H9 (cell line): ENCODE measurements at regions not wholly inside any gene's neighbourhood (a gene's known extent, or its start where the extent isn't known, plus 50 kb on each side); places are given as distances from the start of the nearest gene placed in this dataset.

Experiments used
- DNase-seq: peaks from one replicate; pipeline ENCODE4 v3.0.0-alpha.2; 2017
- H2AFZ ChIP-seq: one replicate; pipeline ENCODE4 v1.6.1; 2013; ENCODE audit warnings: mild to moderate bottlenecking, low read length, control low read depth, moderate library complexity
- H2AK5ac ChIP-seq: 2 replicates; pipeline ENCODE4 v1.6.1; 2013; ENCODE audit warnings: low read length, control low read depth, mixed read lengths; ENCODE audit not compliant: insufficient read length
- H2BK120ac ChIP-seq: one replicate; pipeline ENCODE4 v1.6.1; 2013; ENCODE audit warnings: low read depth, mild to moderate bottlenecking, low read length, control low read depth, inconsistent platforms; ENCODE audit not compliant: poor library complexity, severe bottlenecking
- H2BK12ac ChIP-seq: 2 replicates; pipeline ENCODE4 v1.6.1; 2013; ENCODE audit warnings: low read length, control low read depth, mixed read lengths, low read depth; ENCODE audit not compliant: insufficient read length
- H2BK15ac ChIP-seq: 2 replicates; pipeline ENCODE4 v1.6.1; 2013; ENCODE audit warnings: low read depth, low read length, control low read depth
- H2BK20ac ChIP-seq: one replicate; pipeline ENCODE4 v1.6.1; 2013; ENCODE audit warnings: low read depth, mild to moderate bottlenecking, low read length, control low read depth, inconsistent platforms; ENCODE audit not compliant: poor library complexity, severe bottlenecking
- H2BK5ac ChIP-seq: 2 replicates; pipeline ENCODE4 v1.6.1; 2013; ENCODE audit warnings: low read length, control low read depth, mixed read lengths; ENCODE audit not compliant: insufficient read length
- H3K14ac ChIP-seq: 2 replicates; pipeline ENCODE4 v1.6.1; 2013; ENCODE audit warnings: low read length, control low read depth; ENCODE audit not compliant: insufficient read depth
- H3K18ac ChIP-seq: 2 replicates; pipeline ENCODE4 v1.6.1; 2013; ENCODE audit warnings: low read depth, mild to moderate bottlenecking, mixed read lengths, low read length, control low read depth; ENCODE audit not compliant: insufficient read length
- H3K23ac ChIP-seq: 2 replicates; pipeline ENCODE4 v1.6.1; 2013; ENCODE audit warnings: low read length, control low read depth, mixed read lengths, low read depth; ENCODE audit not compliant: insufficient read length
- H3K23me2 ChIP-seq: 2 replicates; pipeline ENCODE4 v1.6.1; 2013; ENCODE audit warnings: low read depth, mild to moderate bottlenecking, mixed read lengths, low read length, control low read depth; ENCODE audit not compliant: insufficient read length, poor library complexity, severe bottlenecking
- H3K27ac ChIP-seq: 2 replicates; pipeline ENCODE4 v1.5.1; 2013; ENCODE audit warnings: low read length, control low read depth, mixed read lengths, low read depth; ENCODE audit not compliant: insufficient read length
- H3K27me3 ChIP-seq: 2 replicates; pipeline ENCODE4 v1.6.1; 2013; ENCODE audit warnings: low read length, control low read depth, inconsistent platforms; ENCODE audit not compliant: insufficient read depth
- H3K4ac ChIP-seq: 2 replicates; pipeline ENCODE4 v1.6.1; 2013; ENCODE audit warnings: low read depth, mild to moderate bottlenecking, control low read depth, inconsistent platforms, low read length, moderate library complexity
- H3K4me1 ChIP-seq: 2 replicates; pipeline ENCODE4 v1.6.1; 2013; ENCODE audit warnings: low read length, control low read depth, inconsistent platforms; ENCODE audit not compliant: insufficient read depth
- H3K4me2 ChIP-seq: 2 replicates; pipeline ENCODE4 v1.6.1; 2013; ENCODE audit warnings: low read length, control low read depth, mixed read lengths; ENCODE audit not compliant: insufficient read length, insufficient read depth
- H3K56ac ChIP-seq: 2 replicates; pipeline ENCODE4 v1.6.1; 2013; ENCODE audit warnings: low read depth, mild to moderate bottlenecking, mixed read lengths, low read length, control low read depth; ENCODE audit not compliant: insufficient read length
- H3K79me1 ChIP-seq: 2 replicates; pipeline ENCODE4 v1.6.1; 2013; ENCODE audit warnings: low read depth, mild to moderate bottlenecking, moderate library complexity, low read length, control low read depth, inconsistent platforms; ENCODE audit not compliant: insufficient read depth, poor library complexity, severe bottlenecking
- H3K79me2 ChIP-seq: 2 replicates; pipeline ENCODE4 v1.6.1; 2013; ENCODE audit warnings: low read length, control low read depth, inconsistent platforms; ENCODE audit not compliant: insufficient read depth
- H3K9ac ChIP-seq: 2 replicates; pipeline ENCODE4 v1.6.1; 2013; ENCODE audit warnings: low read length, control low read depth, mixed read lengths; ENCODE audit not compliant: insufficient read length; ENCODE audit errors: extremely low read depth
- H3K9me3 ChIP-seq: one replicate; pipeline ENCODE4 v1.6.1; 2013; ENCODE audit warnings: low read depth, low read length, inconsistent platforms; ENCODE audit not compliant: control insufficient read depth
- H3T11ph ChIP-seq: one replicate; pipeline ENCODE4 v1.6.1; 2013; ENCODE audit warnings: mild to moderate bottlenecking, low read length, control low read depth, inconsistent platforms
- H4K20me1 ChIP-seq: one replicate; pipeline ENCODE4 v1.6.1; 2013; ENCODE audit not compliant: control insufficient read depth, insufficient read length, insufficient read depth
- H4K5ac ChIP-seq: 2 replicates; pipeline ENCODE4 v1.6.1; 2013; ENCODE audit warnings: low read depth, mild to moderate bottlenecking, mixed read lengths, low read length, control low read depth; ENCODE audit not compliant: insufficient read length
- H4K8ac ChIP-seq: replicated peaks from 2 replicates; pipeline ENCODE4 v1.6.1; 2013; ENCODE audit warnings: low read length, control low read depth, mixed read lengths, low read depth; ENCODE audit not compliant: insufficient read length
- H4K91ac ChIP-seq: 2 replicates; pipeline ENCODE4 v1.6.1; 2013; ENCODE audit warnings: low read depth, mild to moderate bottlenecking, moderate library complexity, mixed read lengths, low read length, control low read depth; ENCODE audit not compliant: insufficient read length
- H3K27ac Mint-ChIP-seq, 3 experiments: 2 replicates in 2 of 3; 3 replicates in 1 of 3; pipeline ENCODE4 v1.8.0; 2020 to 2021; ENCODE audit warnings: mixed read lengths in 3 of 3, mild to moderate bottlenecking in 1 of 3, moderate library complexity in 1 of 3
- H3K27me3 Mint-ChIP-seq: 2 replicates; pipeline ENCODE4 v1.8.0; 2021; ENCODE audit warnings: low read depth, mild to moderate bottlenecking, moderate library complexity, mixed read lengths
- H3K36me3 Mint-ChIP-seq, 3 experiments: 2 replicates in 2 of 3; 3 replicates in 1 of 3; pipeline ENCODE4 v1.8.0; 2020 to 2021; ENCODE audit warnings: low read depth in 3 of 3, mixed read lengths in 3 of 3; ENCODE audit not compliant: insufficient read depth in 1 of 3
- H3K4me1 Mint-ChIP-seq, 2 experiments: 2 replicates each; pipeline ENCODE4 v1.8.0; 2020; ENCODE audit warnings: mixed read lengths in 2 of 2
- H3K4me3 Mint-ChIP-seq, 2 experiments: 2 replicates in 1 of 2; 3 replicates in 1 of 2; pipeline ENCODE4 v1.8.0; 2020 to 2021; ENCODE audit warnings: mild to moderate bottlenecking in 2 of 2, mixed read lengths in 2 of 2, moderate library complexity in 1 of 2
- H3K9me3 Mint-ChIP-seq, 2 experiments: 2 replicates in 1 of 2; 3 replicates in 1 of 2; pipeline ENCODE4 v1.8.0; 2020; ENCODE audit warnings: mild to moderate bottlenecking in 2 of 2, mixed read lengths in 2 of 2, moderate library complexity in 1 of 2
- CTCF ChIP-seq: fragments of 200-600 bp; sonication (generic); conservative IDR thresholded peaks from 3 replicates; pipeline ENCODE4 v1.8.0; 2021; ENCODE audit warnings: antibody characterized with exemption, mild to moderate bottlenecking
- WGBS: extraction: QIAGEN DNeasy Blood & Tissue Kit; methylation state at CpG from one replicate; pipeline ENCODE4 v1.1.7; 2013; ENCODE audit warnings: missing lambda C conversion rate, low lambda C conversion rate, mixed read lengths; ENCODE audit not compliant: insufficient read length; ENCODE audit errors: extremely low coverage; 5-methylcytosine and 5-hydroxymethylcytosine counted together

- Histone ChIP-seq H3K4ac (no peak overlapping the region), H3K9me3 (no peaks in the 10 kb centered on the region), H3K4me2 (no peak overlapping the region), H2BK12ac (no peak overlapping the region), H3K27ac (no peak overlapping the region), H2BK5ac (no peak overlapping the region), H3K23ac (no peak overlapping the region), H4K91ac (no peak overlapping the region), H3K9ac (no peak overlapping the region), H2BK120ac (no peak overlapping the region), H2BK15ac (no peak overlapping the region), H2BK20ac (no peak overlapping the region), H3K56ac (no peak overlapping the region), H3K79me2 (no peaks in the 10 kb centered on the region), H3K14ac (no peak overlapping the region), H2AK5ac (no peak overlapping the region), H2AFZ (no peak overlapping the region), H4K20me1 (no peaks in the 10 kb centered on the region), H3K18ac (no peak overlapping the region), H3K4me1 (no peaks in the 10 kb centered on the region), H3T11ph (no peak overlapping the region), H3K79me1 (no peaks in the 10 kb centered on the region), H3K23me2 (no peaks in the 10 kb centered on the region), H4K8ac (no peak overlapping the region), H3K27me3 (no peaks in the 10 kb centered on the region), H4K5ac (no peak overlapping the region)
- no peak for TF ChIP-seq CTCF
- no peaks in the 10 kb centered on the region; the same call in 1 of the 2 replicates for H3K27me3 Mint-ChIP-seq
- H3K9me3 Mint-ChIP-seq: no peaks in the 10 kb centered on the region
- no CpG with 5 or more reads among the region's 5 CpGs for WGBS
- peaks cover 6 to 8% of the 10 kb centered on the region in 2 experiments for H3K4me1 Mint-ChIP-seq
- no peak overlapping the region; a peak in 1 of 7 replicates for H3K27ac Mint-ChIP-seq
- DNase-seq: no peak
- H3K36me3 Mint-ChIP-seq: no peaks in the 10 kb centered on the region
- H3K4me3 Mint-ChIP-seq: no peak overlapping the region
Measured at GRCh38 chr1:64398936-64399335, 71.0 kb upstream of the CACHD1 start.
